AG10803 (cell line): ENCODE measurements at regions not wholly inside any gene's neighbourhood (a gene's known extent, or its start where the extent isn't known, plus 50 kb on each side); places are given as distances from the start of the nearest gene placed in this dataset.
A peak's percentile ranks its signal among the peaks of the same experiment; 100 is the strongest.
"Not testable (repeated sequence)": the region's sequence is repeated elsewhere in the genome, so short reads cannot be mapped to it uniquely, and the experiment has no call there.

Experiments used
- DNase-seq: peaks from one replicate; pipeline ENCODE4 v3.0.0; 2010; ENCODE audit warnings: low read depth
- H3K4me3 ChIP-seq: 2 replicates; pipeline ENCODE4 v1.5.1; 2011; ENCODE audit warnings: mild to moderate bottlenecking, low read length, control low read depth
- TF ChIP-seq, protein P1 (sequence below): conservative IDR thresholded peaks from 2 replicates; pipeline ENCODE4 v1.5.1; 2011; ENCODE audit warnings: mild to moderate bottlenecking, low read length, control low read depth, inconsistent platforms

DNA sequence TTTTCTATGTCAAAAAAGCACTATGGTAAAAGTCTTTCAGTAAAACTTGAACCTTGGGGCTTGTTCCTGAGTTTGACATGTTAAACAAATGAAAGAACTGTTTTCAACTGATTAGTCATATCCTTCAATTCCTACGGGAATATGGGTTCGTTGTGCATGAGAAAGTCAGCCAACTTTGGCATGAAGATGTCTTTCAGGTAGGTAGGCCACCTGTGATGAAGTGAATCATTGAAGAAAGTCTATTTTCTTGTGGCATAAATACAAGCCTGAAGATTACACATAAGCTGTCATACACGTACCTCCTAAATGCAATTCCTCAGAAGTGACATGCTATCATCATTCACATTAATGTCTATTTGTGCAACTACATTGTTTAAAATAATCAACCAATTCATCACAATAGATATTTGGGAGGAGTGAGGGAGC is 513.0 kb downstream of the IRS2 start:
- H3K4me3 ChIP-seq = no peak overlapping the region
- TF ChIP-seq, protein P1, sequence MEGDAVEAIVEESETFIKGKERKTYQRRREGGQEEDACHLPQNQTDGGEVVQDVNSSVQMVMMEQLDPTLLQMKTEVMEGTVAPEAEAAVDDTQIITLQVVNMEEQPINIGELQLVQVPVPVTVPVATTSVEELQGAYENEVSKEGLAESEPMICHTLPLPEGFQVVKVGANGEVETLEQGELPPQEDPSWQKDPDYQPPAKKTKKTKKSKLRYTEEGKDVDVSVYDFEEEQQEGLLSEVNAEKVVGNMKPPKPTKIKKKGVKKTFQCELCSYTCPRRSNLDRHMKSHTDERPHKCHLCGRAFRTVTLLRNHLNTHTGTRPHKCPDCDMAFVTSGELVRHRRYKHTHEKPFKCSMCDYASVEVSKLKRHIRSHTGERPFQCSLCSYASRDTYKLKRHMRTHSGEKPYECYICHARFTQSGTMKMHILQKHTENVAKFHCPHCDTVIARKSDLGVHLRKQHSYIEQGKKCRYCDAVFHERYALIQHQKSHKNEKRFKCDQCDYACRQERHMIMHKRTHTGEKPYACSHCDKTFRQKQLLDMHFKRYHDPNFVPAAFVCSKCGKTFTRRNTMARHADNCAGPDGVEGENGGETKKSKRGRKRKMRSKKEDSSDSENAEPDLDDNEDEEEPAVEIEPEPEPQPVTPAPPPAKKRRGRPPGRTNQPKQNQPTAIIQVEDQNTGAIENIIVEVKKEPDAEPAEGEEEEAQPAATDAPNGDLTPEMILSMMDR = no peak
- DNase-seq = peak; percentile 36

DNA sequence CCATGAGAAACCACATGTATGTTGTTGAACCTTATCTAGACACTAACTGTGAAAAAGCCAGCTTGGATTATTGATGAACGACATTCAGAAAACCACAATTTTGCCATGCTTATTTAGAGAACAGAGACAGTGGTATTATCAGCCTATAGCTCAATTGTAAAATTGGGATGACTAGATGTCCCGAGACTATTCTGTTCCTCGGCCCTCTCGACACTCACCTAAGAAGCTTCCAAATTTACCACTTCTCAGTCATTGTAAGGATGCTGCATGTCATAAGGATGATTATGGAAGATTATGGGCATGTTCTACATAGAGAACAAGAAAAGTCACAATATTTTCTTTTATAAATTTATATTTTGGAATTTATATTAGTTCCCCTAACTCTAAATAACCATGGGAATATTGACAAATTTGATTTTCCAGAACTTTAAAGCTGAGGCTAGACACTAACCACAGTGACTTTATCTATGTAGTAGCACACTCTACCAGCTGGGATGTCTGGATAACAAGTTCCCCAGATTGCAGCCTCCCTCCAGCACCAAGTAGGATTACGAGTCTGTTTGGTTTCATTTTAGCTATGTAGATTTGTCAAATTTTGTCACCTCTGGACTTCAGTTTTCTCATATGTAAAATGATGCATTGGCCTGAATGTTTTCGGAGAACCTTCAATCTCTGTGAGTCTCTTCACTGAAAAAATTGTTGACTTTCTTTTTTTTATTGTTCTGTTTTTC is 513.6 kb downstream of the IRS2 start:
- H3K4me3 ChIP-seq = no peak overlapping the region
- TF ChIP-seq, protein P1 = no peak
- no peak for DNase-seq

DNA sequence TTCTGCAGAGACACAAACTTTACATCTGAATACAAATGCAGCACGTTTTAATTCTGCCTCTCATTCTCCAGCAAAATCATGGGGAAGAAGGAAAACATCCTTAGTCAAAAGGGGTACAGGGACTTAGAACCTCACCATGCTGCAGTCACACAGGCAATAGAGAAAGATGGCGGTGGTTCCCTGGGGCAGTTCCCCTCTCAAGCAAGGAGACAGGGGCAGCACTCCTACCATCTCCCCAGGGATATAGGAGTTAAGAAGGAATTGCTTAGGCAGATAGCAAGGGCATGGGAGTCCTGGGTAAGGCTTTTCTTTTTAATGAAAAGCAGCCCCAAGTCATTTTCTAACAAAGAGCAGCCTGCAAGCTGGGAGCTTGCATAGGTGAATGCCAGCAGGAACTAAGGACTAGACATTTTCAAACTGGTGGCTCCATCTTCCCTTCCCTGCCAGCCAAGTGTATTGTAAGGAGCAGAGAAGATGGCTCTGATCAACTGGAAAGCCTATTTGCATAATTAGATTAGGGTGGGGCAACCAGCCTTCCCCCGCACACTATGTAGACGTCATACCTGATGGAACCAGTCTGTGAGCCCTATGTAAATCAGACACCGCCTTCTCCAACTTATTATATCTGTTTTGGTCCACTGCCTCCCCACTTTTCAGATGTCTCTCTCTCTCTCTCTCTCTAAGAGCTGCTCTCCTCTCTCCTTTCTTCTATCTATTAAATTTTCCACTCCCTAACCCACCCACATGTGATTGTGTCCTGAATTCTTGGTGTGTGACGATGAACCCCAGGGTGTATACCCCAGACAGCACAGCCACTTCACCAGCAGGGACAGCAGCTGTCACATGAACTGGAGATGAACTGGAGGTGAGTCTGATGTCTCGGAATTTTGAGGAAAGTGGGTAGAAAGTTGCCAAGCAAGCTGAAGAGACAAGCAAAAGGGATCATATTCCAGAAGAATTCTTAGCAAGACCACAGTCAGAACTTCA is 514.5 kb downstream of the IRS2 start:
- TF ChIP-seq, protein P1 = no peak
- peak; percentile 5 for DNase-seq
- H3K4me3 ChIP-seq = no peak overlapping the region

DNA sequence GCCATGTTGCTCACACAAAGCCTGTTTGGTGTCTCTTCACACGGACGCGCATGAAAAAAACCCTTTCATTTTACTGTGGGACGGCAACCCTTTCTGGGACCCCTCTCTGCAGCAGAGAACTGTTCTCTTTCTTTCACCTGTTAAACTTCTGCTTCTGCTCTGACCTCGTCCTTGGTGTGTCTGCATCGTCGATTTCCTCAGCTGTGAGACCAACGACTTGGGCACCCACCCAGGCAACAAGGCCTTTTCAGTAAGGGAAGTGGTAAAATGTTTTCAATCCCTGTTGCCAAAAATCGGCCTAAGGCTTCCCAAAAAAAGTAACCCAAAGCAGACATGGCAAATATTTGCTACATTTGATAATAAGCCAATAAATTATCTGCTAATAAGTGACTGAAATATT is 515.3 kb downstream of the IRS2 start:
- no peak overlapping the region for H3K4me3 ChIP-seq
- DNase-seq = peak; percentile 33
- TF ChIP-seq, protein P1 = no peak

DNA sequence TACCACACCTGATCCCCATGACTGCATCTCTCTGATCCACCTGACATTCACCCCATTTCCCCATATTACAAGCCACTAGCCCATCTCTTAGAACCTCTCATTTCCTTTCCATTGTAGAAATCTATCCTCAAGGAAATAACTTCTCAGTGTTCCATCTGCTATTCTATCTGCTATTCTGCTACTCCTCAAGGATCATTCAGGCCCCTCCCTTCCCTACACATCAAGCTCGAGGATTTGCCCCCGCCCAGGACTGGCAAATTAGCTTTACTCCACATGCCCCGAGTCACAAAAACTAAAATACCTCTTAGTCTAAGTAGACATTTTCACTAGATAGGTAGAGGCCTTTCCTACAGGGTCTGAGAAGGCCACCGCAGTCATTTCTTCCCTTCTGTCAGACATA is 517.0 kb downstream of the IRS2 start:
- not testable (repeated sequence) for DNase-seq, H3K4me3 ChIP-seq

DNA sequence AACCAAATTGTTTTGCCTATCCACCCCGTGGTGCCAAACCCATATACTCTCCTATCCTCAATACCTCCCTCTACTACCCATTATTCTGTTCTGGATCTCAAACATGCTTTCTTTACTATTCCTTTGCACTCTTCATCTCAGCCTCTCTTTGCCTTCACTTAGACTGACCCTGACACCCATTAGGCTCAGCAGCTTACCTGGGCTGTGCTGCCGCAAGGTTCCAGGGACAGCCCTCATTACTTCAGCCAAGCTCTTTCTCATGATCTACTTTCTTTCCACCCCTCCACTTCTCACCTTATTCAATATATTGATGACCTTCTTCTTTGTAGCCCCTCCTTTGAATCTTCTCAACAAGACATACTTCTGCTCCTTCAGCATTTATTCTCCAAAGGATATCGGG is 517.9 kb downstream of the IRS2 start:
- not testable (repeated sequence) for DNase-seq, H3K4me3 ChIP-seq

DNA sequence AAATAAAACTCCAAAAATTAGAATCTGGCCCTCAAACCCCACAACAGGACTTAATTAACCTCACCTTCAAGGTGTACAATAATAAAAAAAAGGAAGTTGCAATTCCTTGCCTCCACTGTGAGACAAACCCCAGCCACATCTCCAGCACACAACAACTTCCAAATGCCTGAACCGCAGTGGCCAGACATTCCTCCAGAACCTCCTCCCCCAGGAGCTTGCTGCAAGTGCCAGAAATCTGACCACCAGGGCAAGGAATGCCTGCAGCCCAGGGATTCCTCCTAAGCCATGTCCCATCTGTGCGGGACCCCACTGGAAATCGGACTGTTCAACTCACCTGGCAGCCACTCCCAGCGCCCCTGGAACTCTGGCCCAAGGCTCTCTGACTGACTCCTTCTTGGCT is 519.0 kb downstream of the IRS2 start:
- not testable (repeated sequence) for H3K4me3 ChIP-seq, DNase-seq

DNA sequence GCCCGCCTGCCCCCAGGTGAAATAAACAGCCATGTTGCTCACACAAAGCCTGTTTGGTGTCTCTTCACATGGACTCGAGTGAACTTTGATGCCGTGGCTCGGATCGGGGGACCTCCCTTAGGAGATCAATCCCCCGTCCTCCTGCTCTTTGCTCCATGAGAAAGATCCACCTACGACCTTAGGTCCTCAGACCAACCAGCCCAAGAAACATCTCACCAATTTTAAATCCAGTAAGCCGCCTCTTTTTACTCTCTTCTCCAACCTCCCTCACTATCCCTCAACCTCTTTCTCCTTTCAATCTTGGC is 521.0 kb downstream of the IRS2 start:
- DNase-seq, H3K4me3 ChIP-seq: not testable (repeated sequence)

DNA sequence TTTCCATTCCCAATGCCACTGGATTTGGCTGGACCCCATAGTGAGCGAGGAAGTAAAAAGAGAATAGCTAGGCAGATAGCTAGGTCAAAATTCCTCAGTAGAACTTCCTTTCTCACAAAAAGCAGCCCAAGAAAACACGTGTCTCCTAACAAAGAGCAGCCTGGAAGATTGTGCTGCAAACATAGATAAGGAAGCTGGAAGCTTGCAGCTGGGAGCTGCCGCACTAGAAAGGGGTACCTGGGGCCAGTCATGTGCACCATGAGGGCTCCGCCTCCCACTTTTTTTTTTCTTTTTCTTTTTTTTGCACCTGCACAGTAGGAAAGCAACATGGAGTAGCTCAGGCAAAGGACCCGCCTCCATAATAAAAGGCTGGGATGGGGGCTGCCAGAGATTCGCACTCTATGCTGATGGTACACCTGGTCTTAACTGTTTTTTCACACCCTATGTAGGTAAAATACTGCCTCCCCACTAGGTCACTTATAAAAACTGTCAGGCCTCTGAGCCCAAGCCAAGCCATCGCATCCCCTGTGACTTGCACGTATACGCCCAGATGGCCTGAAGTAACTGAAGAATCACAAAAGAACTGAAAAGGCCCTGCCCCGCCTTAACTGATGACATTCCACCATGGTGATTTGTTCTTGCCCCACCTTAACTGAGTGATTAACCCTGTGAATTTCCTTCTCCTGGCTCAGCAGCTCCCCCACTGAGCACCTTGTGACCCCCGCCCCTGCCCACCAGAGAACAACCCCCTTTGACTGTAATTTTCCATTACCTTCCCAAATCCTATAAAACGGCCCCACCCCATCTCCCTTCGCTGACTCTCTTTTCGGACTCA is 521.6 kb downstream of the IRS2 start:
- DNase-seq, H3K4me3 ChIP-seq: not testable (repeated sequence)

DNA sequence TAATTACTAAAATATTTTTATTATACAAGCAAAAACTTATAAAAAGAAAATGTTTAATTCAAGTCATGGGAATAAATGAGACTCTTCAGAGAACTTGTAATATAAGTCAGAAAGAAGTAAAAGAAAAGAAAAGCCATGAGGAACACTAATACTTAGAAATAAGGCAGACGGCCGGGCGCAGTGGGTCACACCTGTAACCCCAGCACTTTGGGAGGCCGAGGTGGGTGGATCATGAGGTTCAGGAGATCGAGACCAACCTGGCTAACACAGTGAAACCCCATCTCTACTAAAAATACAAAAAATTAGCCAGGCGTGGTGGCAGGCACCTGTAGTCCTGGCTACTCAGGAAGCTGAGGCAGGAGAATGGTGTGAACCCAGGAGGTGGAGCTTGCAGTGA is 528.6 kb downstream of the IRS2 start:
- not testable (repeated sequence) for H3K4me3 ChIP-seq, DNase-seq
